Middle frontal gyrus (tissue), 1 donor: ENCODE measurements at regions not wholly inside any gene's neighbourhood (a gene's known extent, or its start where the extent isn't known, plus 50 kb on each side); places are given as distances from the start of the nearest gene placed in this dataset.
"Not testable (repeated sequence)": the region's sequence is repeated elsewhere in the genome, so short reads cannot be mapped to it uniquely, and the experiment has no call there.

Experiments used
- DNase-seq: peaks from one replicate; pipeline ENCODE4 v3.0.0-alpha.2; 2015; ENCODE audit warnings: low spot score; ENCODE audit errors: extremely low spot score

GRCh38 chr7:1341361-1342089 lies 108.9 kb downstream of the UNCX start:
- DNase-seq: no peak

- DNase-seq: no peak
Observed at GRCh38 chr7:1342090-1342640, 109.5 kb downstream of the UNCX start.

GRCh38 chr7:1343551-1343950 lies 110.9 kb downstream of the UNCX start:
- no peak for DNase-seq

- no peak for DNase-seq
Observed at GRCh38 chr7:1344421-1344820, 111.7 kb downstream of the UNCX start.

GRCh38 chr7:1344981-1345701 lies 112.5 kb downstream of the UNCX start:
- no peak for DNase-seq

- no peak for DNase-seq
Observed at GRCh38 chr7:1345796-1346755, 113.2 kb downstream of the MICALL2 start.

- DNase-seq: no peak
Observed at GRCh38 chr7:1346851-1347250, 112.4 kb downstream of the MICALL2 start.

GRCh38 chr7:1348096-1348822 lies 111.0 kb downstream of the MICALL2 start:
- DNase-seq: no peak

GRCh38 chr7:1348823-1349335 lies 110.4 kb downstream of the MICALL2 start:
- no peak for DNase-seq

- DNase-seq: no peak
Observed at GRCh38 chr7:1349351-1349761, 109.9 kb downstream of the MICALL2 start.

GRCh38 chr7:1351881-1352625 lies 107.2 kb downstream of the MICALL2 start:
- no peak for DNase-seq

GRCh38 chr7:1352656-1353271 lies 106.5 kb downstream of the MICALL2 start:
- DNase-seq: no peak

GRCh38 chr7:1354661-1355567 lies 104.4 kb downstream of the MICALL2 start:
- no peak for DNase-seq

- DNase-seq: no peak
Observed at GRCh38 chr7:1355568-1356340, 103.5 kb downstream of the MICALL2 start.

- DNase-seq: not testable (repeated sequence)
Observed at GRCh38 chr7:1356853-1357252, 102.4 kb downstream of the MICALL2 start.

- not testable (repeated sequence) for DNase-seq
Observed at GRCh38 chr7:1357260-1357600, 102.0 kb downstream of the MICALL2 start.

GRCh38 chr7:1357601-1358271 lies 101.5 kb downstream of the MICALL2 start:
- no peak for DNase-seq
